ENCODE measurements at regions not wholly inside any gene's neighbourhood (a gene's known extent, or its start where the extent isn't known, plus 50 kb on each side); places are given as distances from the start of the nearest gene placed in this dataset.
"Not testable (repeated sequence)": the region's sequence is repeated elsewhere in the genome, so short reads cannot be mapped to it uniquely, and the experiment has no call there.

- FAIRE-seq = no peak
- DNase-seq (ENCODE audit: low spot score) = no peak
Measured at GRCh38 chr11:31959716-31960115, 131.2 kb upstream of the RCN1 start.

- DNase-seq (ENCODE audit: low spot score) = no peak
- FAIRE-seq = no peak
Measured at GRCh38 chr11:31958076-31958735, 132.7 kb upstream of the RCN1 start.

- no peak for DNase-seq (ENCODE audit: low spot score)
- FAIRE-seq = no peak
Measured at GRCh38 chr11:31957674-31958073, 133.2 kb upstream of the RCN1 start.

GRCh38 chr11:31956310-31956709 lies 134.6 kb upstream of the RCN1 start:
- no peak for DNase-seq (ENCODE audit: low spot score)
- no peak for FAIRE-seq

- FAIRE-seq = no peak
- no peak for DNase-seq (ENCODE audit: low spot score)
Measured at GRCh38 chr11:31955838-31956237, 135.0 kb upstream of the RCN1 start.

- no peak for FAIRE-seq
Measured at GRCh38 chr11:31953803-31954327, 137.0 kb upstream of the RCN1 start.

GRCh38 chr11:31949733-31950200 lies 138.6 kb upstream of the PAX6 start:
- not testable (repeated sequence) for DNase-seq (ENCODE audit: low spot score); FAIRE-seq

More at GRCh38 chr11:31953803-31954327, 137.0 kb upstream of the RCN1 start:
- no peak for DNase-seq (ENCODE audit: low spot score)

- no peak for FAIRE-seq
Measured at GRCh38 chr11:31947051-31947450, 135.9 kb upstream of the PAX6 start.

GRCh38 chr11:31943056-31943780 lies 132.1 kb upstream of the PAX6 start:
- FAIRE-seq (no peak), DNase-seq (ENCODE audit: low spot score) (no peak)

More at GRCh38 chr11:31947051-31947450, 135.9 kb upstream of the PAX6 start:
- no peak for DNase-seq (ENCODE audit: low spot score)

- FAIRE-seq = no peak
- DNase-seq (ENCODE audit: low spot score) = no peak
Measured at GRCh38 chr11:31940371-31941037, 129.4 kb upstream of the PAX6 start.

GRCh38 chr11:31939004-31939403 lies 127.9 kb upstream of the PAX6 start:
- DNase-seq (ENCODE audit: low spot score) (no peak), FAIRE-seq (no peak)

GRCh38 chr11:31936312-31936711 lies 125.2 kb upstream of the PAX6 start:
- no peak for DNase-seq (ENCODE audit: low spot score)
- no peak for FAIRE-seq

GRCh38 chr11:31932879-31933278 lies 121.8 kb upstream of the PAX6 start:
- DNase-seq (ENCODE audit: low spot score) (no peak), FAIRE-seq (no peak)

- DNase-seq (ENCODE audit: low spot score) (no peak), FAIRE-seq (no peak)
Measured at GRCh38 chr11:31927982-31928381, 116.9 kb upstream of the PAX6 start.

GRCh38 chr11:31926816-31927528 lies 115.8 kb upstream of the PAX6 start:
- DNase-seq (ENCODE audit: low spot score) (no peak), FAIRE-seq (no peak)

- DNase-seq (ENCODE audit: low spot score) = no peak
- FAIRE-seq = no peak
Measured at GRCh38 chr11:31926106-31926505, 115.0 kb upstream of the PAX6 start.

GRCh38 chr11:31922450-31922849 lies 111.3 kb upstream of the PAX6 start:
- no peak for FAIRE-seq
- no peak for DNase-seq (ENCODE audit: low spot score)

- FAIRE-seq (no peak), DNase-seq (ENCODE audit: low spot score) (no peak)
Measured at GRCh38 chr11:31921081-31921480, 110.0 kb upstream of the PAX6 start.

- FAIRE-seq = no peak
- no peak for DNase-seq (ENCODE audit: low spot score)
Measured at GRCh38 chr11:31919175-31919574, 108.1 kb upstream of the PAX6 start.

- DNase-seq (ENCODE audit: low spot score) (no peak), FAIRE-seq (no peak)
Measured at GRCh38 chr11:31915867-31916266, 104.7 kb upstream of the PAX6 start.

GRCh38 chr11:31913985-31914384 lies 102.9 kb upstream of the PAX6 start:
- DNase-seq (ENCODE audit: low spot score) (no peak), FAIRE-seq (no peak)
